K562 (cell line): ENCODE measurements at regions not wholly inside any gene's neighbourhood (a gene's known extent, or its start where the extent isn't known, plus 50 kb on each side); places are given as distances from the start of the nearest gene placed in this dataset.

Experiments used
- ADNP ChIP-seq: fragments of 200-800 bp; sonication (Bioruptor generic); IDR thresholded peaks from 2 replicates; pipeline ENCODE4 v1.6.1; 2016; ENCODE audit warnings: missing genetic modification characterization, missing compliant biosample characterization
- ASH1L ChIP-seq: fragments of 450-650 bp; IDR thresholded peaks from 2 replicates; pipeline ENCODE4 v1.6.1; 2018; ENCODE audit warnings: borderline replicate concordance, mild to moderate bottlenecking, low read depth; ENCODE audit not compliant: partially characterized antibody
- CBFA2T3 ChIP-seq: fragments of 450-650 bp; IDR thresholded peaks from 2 replicates; pipeline ENCODE4 v1.6.1; 2017
- CCAR2 ChIP-seq: fragments of 200-400 bp; formaldehyde crosslinking; IDR thresholded peaks from 2 replicates; pipeline ENCODE4 v1.6.1; 2017; ENCODE audit warnings: mild to moderate bottlenecking, low read depth, low read length
- CHD1 ChIP-seq: fragments of 200-600 bp; sonication (generic); IDR thresholded peaks from one replicate; pipeline ENCODE4 v1.6.1; 2012; ENCODE audit warnings: mild to moderate bottlenecking, moderate library complexity, low read length, inconsistent platforms
- ETV5 ChIP-seq: sonication (generic); formaldehyde crosslinking; IDR thresholded peaks from 2 replicates; pipeline ENCODE4 v1.4.0; 2020; ENCODE audit warnings: low read depth, mild to moderate bottlenecking, missing genetic modification reagents
- FOXA1 ChIP-seq: fragments of 450-650 bp; IDR thresholded peaks from 2 replicates; pipeline ENCODE4 v1.6.1; 2016; ENCODE audit warnings: mild to moderate bottlenecking, borderline replicate concordance
- GTF2F1 ChIP-seq: IDR thresholded peaks from 2 replicates; pipeline ENCODE4 v1.6.1; 2011; ENCODE audit warnings: low read depth, low read length, improper control_type of control experiment
- HDAC3 ChIP-seq: fragments of 450-650 bp; IDR thresholded peaks from 2 replicates; pipeline ENCODE4 v1.6.1; 2018; ENCODE audit warnings: borderline replicate concordance, mild to moderate bottlenecking, moderate library complexity; ENCODE audit not compliant: partially characterized antibody
- HEY1 ChIP-seq: fragments of 250-450 bp; sonication (Bioruptor Pico); IDR thresholded peaks from 2 replicates; pipeline ENCODE4 v1.5.0; 2020; ENCODE audit warnings: mild to moderate bottlenecking, moderate library complexity, borderline replicate concordance
- IRF2 ChIP-seq: sonication (generic); formaldehyde crosslinking; IDR thresholded peaks from 2 replicates; pipeline ENCODE4 v1.8.1; 2022; ENCODE audit warnings: mild to moderate bottlenecking, missing genetic modification reagents
- JUND ChIP-seq, 2 experiments: IDR thresholded peaks; 2 replicates in 1 of 2; 3 replicates in 1 of 2; pipeline ENCODE4 v1.6.1; 2011; ENCODE audit warnings: borderline replicate concordance in 2 of 2, low read depth in 2 of 2, low read length in 2 of 2, improper control_type of control experiment in 1 of 2, missing biosample characterization in 1 of 2, missing genetic modification characterization in 1 of 2, missing genetic modification reagents in 1 of 2
- PHF21A ChIP-seq: fragments of 450-650 bp; IDR thresholded peaks from 2 replicates; pipeline ENCODE4 v1.6.1; 2017; ENCODE audit warnings: low read depth, borderline replicate concordance
- TAF7 ChIP-seq: fragments of 450-650 bp; IDR thresholded peaks from 2 replicates; pipeline ENCODE4 v1.6.1; 2016; ENCODE audit warnings: missing genetic modification characterization, missing compliant biosample characterization
- TSC22D4 ChIP-seq: fragments of 450-650 bp; IDR thresholded peaks from 2 replicates; pipeline ENCODE4 v1.6.1; 2016; ENCODE audit warnings: missing genetic modification characterization, missing biosample characterization, control low read depth
- ZNF408 ChIP-seq: fragments of 250-450 bp; sonication (Bioruptor Pico); IDR thresholded peaks from 2 replicates; pipeline ENCODE4 v1.4.0; 2020; ENCODE audit warnings: low read depth, mild to moderate bottlenecking, moderate library complexity
- TF ChIP-seq, protein P1 (sequence below), 2 experiments: fragments of 450-650 bp; formaldehyde crosslinking in 1 of 2; IDR thresholded peaks; 2 replicates each; pipeline versions ENCODE4 v1.4.0 to v1.6.1; 2014 to 2020; ENCODE audit warnings: mild to moderate bottlenecking in 2 of 2, borderline replicate concordance in 1 of 2, low read depth in 1 of 2
- TF ChIP-seq, protein P2 (sequence below): fragments of 450-650 bp; IDR thresholded peaks from 2 replicates; pipeline ENCODE4 v1.6.1; 2017; ENCODE audit warnings: mild to moderate bottlenecking, moderate library complexity
- TF ChIP-seq, protein P3 (sequence below): sonication (generic); formaldehyde crosslinking; IDR thresholded peaks from 2 replicates; pipeline ENCODE4 v1.8.1; 2023; ENCODE audit warnings: mild to moderate bottlenecking, missing genetic modification reagents, moderate library complexity

DNA sequence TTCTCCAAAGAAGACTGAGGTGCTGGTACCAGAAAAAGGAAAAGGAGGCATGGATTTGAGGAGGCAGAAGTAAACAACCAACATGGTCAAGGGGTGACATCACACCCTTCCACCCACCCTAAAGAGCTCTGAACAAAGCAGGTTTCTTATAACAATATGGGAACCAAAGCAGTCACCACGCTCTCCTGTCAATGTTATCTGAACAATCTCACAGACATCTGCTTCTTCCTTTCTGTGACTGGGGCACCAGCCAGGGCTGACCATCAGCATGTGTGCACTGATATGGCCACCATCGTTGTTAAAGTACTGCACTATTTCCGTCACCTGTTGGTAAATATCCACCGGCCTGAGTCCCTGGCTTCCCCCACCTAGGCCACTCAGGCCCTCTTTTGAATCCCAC lies 252.9 kb downstream of the SHQ1 start (continued):
- TF ChIP-seq, protein P1, sequence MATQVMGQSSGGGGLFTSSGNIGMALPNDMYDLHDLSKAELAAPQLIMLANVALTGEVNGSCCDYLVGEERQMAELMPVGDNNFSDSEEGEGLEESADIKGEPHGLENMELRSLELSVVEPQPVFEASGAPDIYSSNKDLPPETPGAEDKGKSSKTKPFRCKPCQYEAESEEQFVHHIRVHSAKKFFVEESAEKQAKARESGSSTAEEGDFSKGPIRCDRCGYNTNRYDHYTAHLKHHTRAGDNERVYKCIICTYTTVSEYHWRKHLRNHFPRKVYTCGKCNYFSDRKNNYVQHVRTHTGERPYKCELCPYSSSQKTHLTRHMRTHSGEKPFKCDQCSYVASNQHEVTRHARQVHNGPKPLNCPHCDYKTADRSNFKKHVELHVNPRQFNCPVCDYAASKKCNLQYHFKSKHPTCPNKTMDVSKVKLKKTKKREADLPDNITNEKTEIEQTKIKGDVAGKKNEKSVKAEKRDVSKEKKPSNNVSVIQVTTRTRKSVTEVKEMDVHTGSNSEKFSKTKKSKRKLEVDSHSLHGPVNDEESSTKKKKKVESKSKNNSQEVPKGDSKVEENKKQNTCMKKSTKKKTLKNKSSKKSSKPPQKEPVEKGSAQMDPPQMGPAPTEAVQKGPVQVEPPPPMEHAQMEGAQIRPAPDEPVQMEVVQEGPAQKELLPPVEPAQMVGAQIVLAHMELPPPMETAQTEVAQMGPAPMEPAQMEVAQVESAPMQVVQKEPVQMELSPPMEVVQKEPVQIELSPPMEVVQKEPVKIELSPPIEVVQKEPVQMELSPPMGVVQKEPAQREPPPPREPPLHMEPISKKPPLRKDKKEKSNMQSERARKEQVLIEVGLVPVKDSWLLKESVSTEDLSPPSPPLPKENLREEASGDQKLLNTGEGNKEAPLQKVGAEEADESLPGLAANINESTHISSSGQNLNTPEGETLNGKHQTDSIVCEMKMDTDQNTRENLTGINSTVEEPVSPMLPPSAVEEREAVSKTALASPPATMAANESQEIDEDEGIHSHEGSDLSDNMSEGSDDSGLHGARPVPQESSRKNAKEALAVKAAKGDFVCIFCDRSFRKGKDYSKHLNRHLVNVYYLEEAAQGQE (IDR thresholded peaks at IDR 0.05; ENCODE audit: borderline replicate concordance) = no peak
- TF ChIP-seq, protein P1 (CRISPR knock-in tag; IDR thresholded peaks at IDR 0.05; ENCODE audit: low read depth) = no peak
- TF ChIP-seq JUND (IDR thresholded peaks at IDR 0.05; ENCODE audit: borderline replicate concordance, low read depth, low read length) (0 out of 2 replicates have a peak, but pooled peaks have one; percentile 57), JUND (tag; IDR thresholded peaks at IDR 0.05; ENCODE audit: borderline replicate concordance, low read depth, low read length) (0 out of 3 replicates have a peak, but pooled peaks have one; percentile 21), TSC22D4 (tag) (no peak), HEY1 (CRISPR knock-in tag) (no peak), CHD1 (no peak), ETV5 (0 out of 2 replicates have a peak, but pooled peaks have one; percentile 39), ADNP (tag) (no peak), CCAR2 (no peak), HDAC3 (peak; percentile 57), ASH1L (no peak), PHF21A (no peak), GTF2F1 (no peak), IRF2 (CRISPR knock-in tag) (no peak), FOXA1 (no peak), ZNF408 (CRISPR knock-in tag) (no peak), TAF7 (tag) (no peak), CBFA2T3 (peak; percentile 92)
- TF ChIP-seq, protein P2, sequence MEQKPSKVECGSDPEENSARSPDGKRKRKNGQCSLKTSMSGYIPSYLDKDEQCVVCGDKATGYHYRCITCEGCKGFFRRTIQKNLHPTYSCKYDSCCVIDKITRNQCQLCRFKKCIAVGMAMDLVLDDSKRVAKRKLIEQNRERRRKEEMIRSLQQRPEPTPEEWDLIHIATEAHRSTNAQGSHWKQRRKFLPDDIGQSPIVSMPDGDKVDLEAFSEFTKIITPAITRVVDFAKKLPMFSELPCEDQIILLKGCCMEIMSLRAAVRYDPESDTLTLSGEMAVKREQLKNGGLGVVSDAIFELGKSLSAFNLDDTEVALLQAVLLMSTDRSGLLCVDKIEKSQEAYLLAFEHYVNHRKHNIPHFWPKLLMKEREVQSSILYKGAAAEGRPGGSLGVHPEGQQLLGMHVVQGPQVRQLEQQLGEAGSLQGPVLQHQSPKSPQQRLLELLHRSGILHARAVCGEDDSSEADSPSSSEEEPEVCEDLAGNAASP = no peak
- TF ChIP-seq, protein P3, sequence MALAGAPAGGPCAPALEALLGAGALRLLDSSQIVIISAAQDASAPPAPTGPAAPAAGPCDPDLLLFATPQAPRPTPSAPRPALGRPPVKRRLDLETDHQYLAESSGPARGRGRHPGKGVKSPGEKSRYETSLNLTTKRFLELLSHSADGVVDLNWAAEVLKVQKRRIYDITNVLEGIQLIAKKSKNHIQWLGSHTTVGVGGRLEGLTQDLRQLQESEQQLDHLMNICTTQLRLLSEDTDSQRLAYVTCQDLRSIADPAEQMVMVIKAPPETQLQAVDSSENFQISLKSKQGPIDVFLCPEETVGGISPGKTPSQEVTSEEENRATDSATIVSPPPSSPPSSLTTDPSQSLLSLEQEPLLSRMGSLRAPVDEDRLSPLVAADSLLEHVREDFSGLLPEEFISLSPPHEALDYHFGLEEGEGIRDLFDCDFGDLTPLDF (CRISPR knock-in tag) = no peak
